ENCODE measurements at regions not wholly inside any gene's neighbourhood (a gene's known extent, or its start where the extent isn't known, plus 50 kb on each side); places are given as distances from the start of the nearest gene placed in this dataset.

DNA sequence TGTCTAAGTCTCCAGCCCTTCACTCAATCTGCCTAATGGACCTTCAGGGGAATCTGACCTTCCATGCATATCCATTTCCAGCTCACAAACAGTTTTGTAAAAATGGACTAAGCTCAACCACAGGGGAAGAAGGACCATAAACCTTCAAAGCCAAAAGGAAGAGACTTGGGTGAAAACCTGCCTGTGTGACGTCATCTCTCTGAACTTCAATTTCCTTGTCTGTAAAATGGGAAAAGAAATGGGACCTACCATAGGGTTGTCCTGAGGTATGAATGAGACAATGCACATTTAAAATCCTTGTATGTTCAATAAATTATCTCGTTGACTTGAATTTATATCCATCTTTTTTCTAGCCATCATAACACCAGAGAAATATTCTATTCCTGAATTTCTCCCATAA is 370.7 kb downstream of the INSC start:
- Histone ChIP-seq H3K4me1 (no peaks in the 10 kb centered on the region), H3K27me3 (no peaks in the 10 kb centered on the region), H3K27ac (no peak overlapping the region), H3K4me3 (no peak overlapping the region), H3K9me3 (no peaks in the 10 kb centered on the region), H3K36me3 (no peaks in the 10 kb centered on the region)
- TF ChIP-seq EP300 (IDR thresholded peaks at IDR 0.05) = no peak
- TF ChIP-seq POLR2AphosphoS5 (IDR thresholded peaks at IDR 0.05) = no peak
- TF ChIP-seq, protein P1, sequence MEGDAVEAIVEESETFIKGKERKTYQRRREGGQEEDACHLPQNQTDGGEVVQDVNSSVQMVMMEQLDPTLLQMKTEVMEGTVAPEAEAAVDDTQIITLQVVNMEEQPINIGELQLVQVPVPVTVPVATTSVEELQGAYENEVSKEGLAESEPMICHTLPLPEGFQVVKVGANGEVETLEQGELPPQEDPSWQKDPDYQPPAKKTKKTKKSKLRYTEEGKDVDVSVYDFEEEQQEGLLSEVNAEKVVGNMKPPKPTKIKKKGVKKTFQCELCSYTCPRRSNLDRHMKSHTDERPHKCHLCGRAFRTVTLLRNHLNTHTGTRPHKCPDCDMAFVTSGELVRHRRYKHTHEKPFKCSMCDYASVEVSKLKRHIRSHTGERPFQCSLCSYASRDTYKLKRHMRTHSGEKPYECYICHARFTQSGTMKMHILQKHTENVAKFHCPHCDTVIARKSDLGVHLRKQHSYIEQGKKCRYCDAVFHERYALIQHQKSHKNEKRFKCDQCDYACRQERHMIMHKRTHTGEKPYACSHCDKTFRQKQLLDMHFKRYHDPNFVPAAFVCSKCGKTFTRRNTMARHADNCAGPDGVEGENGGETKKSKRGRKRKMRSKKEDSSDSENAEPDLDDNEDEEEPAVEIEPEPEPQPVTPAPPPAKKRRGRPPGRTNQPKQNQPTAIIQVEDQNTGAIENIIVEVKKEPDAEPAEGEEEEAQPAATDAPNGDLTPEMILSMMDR (IDR thresholded peaks at IDR 0.05) = no peak
- no peak for TF ChIP-seq POLR2A (IDR thresholded peaks at IDR 0.05)
- ATAC-seq = no peak
- 47 to 88% methylated on average over 2 of the region's 2 CpGs for WGBS, 2 donors (ENCODE audit: low coverage in 1 of 2)

DNA sequence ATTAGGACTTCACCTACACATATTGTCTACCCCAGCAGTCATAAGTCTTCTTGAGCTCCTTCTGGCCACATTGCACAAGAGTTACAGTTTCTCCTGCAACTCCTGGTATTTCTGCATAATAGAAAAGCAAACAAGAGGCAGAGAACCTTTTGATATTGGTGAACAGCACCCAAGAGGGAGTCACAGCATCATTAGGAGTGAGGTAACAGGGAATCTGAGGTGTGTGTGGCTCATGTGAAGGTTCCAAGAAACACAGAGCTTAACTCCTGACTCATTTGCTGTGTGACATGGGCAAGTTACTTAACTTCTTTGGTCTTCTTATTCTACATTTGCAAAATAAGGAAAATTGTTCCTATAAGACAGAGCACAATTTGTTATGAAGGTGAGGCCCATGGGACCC is 374.6 kb downstream of the INSC start:
- TF ChIP-seq POLR2A (IDR thresholded peaks at IDR 0.05) = no peak
- no peak for TF ChIP-seq POLR2AphosphoS5 (IDR thresholded peaks at IDR 0.05)
- TF ChIP-seq, protein P1 (IDR thresholded peaks at IDR 0.05) = no peak
- no peak for TF ChIP-seq EP300 (IDR thresholded peaks at IDR 0.05)
- no peak for ATAC-seq

DNA sequence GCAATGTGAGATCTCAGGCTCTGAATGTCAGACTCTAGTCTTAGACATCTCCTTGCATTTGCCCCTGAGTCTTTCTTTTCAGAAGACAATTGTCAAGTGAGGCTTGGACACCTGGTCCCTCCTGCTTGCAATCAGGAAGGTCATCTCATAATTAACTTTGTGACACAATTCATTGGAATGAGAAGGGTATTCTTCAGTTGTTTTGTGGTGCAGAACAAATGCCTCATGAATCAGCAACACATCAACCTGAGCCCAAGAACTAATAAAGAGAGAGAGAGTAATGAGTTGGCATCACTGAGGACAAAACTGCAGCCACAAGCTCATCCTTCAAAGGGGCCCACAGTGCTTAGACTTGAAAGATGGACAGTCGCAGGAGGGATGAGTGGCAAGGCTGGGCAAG is 375.8 kb downstream of the INSC start:
- no peaks in the 10 kb centered on the region for H3K36me3 ChIP-seq
- H3K9me3 ChIP-seq = no peaks in the 10 kb centered on the region
- no peaks in the 10 kb centered on the region for H3K4me1 ChIP-seq
- no peak for ATAC-seq
- no peak for TF ChIP-seq POLR2AphosphoS5 (IDR thresholded peaks at IDR 0.05)
- TF ChIP-seq, protein P1 (IDR thresholded peaks at IDR 0.05) = no peak
- no peak for TF ChIP-seq POLR2A (IDR thresholded peaks at IDR 0.05)
- TF ChIP-seq EP300 (IDR thresholded peaks at IDR 0.05) = no peak
- no peak overlapping the region for H3K27ac ChIP-seq
- 86% methylated on average over 1 of the region's 1 CpG; no CpG with 5 or more reads in 1 of the 2 donors for WGBS, 2 donors (ENCODE audit: low coverage in 1 of 2)
- no peaks in the 10 kb centered on the region for H3K27me3 ChIP-seq
- H3K4me3 ChIP-seq = no peak overlapping the region

More for the DNA sequence above, 374.6 kb downstream of the INSC start:
- H3K4me3 ChIP-seq = no peak overlapping the region
- H3K27me3 ChIP-seq = no peaks in the 10 kb centered on the region
- H3K36me3 ChIP-seq = no peaks in the 10 kb centered on the region
- H3K4me1 ChIP-seq = no peaks in the 10 kb centered on the region
- H3K27ac ChIP-seq = no peak overlapping the region
- H3K9me3 ChIP-seq = no peaks in the 10 kb centered on the region

DNA sequence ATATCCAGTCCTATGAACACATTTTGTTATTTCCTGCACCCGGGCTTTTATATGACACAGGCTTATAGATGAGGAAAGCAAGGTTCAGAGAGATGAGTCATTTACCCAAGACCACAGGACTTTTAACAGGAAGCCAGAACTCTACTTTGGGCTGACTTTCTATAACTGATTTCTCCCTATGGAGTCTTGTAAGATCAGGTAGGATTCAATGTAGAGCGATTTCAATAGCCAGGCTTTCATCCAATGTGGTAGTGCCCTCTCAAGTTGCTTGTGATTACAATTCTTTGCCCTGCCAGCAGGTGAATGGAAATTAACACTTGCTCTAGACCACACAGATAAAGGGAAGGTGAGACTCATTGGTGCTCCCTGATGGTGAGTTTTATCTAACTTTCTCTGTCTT is 378.3 kb downstream of the INSC start:
- Histone ChIP-seq H3K4me1 (no peaks in the 10 kb centered on the region), H3K36me3 (no peaks in the 10 kb centered on the region), H3K27me3 (no peaks in the 10 kb centered on the region), H3K4me3 (no peak overlapping the region), H3K27ac (no peak overlapping the region), H3K9me3 (no peaks in the 10 kb centered on the region)
- no peak for ATAC-seq
- TF ChIP-seq EP300 (IDR thresholded peaks at IDR 0.05) = no peak
- TF ChIP-seq, protein P1 (IDR thresholded peaks at IDR 0.05) = no peak
- no peak for TF ChIP-seq POLR2AphosphoS5 (IDR thresholded peaks at IDR 0.05)
- no peak for TF ChIP-seq POLR2A (IDR thresholded peaks at IDR 0.05)
- WGBS, 2 donors (ENCODE audit: low coverage in 1 of 2) = 60 to 100% methylated on average over 1 to 2 of the region's 2 CpGs

DNA sequence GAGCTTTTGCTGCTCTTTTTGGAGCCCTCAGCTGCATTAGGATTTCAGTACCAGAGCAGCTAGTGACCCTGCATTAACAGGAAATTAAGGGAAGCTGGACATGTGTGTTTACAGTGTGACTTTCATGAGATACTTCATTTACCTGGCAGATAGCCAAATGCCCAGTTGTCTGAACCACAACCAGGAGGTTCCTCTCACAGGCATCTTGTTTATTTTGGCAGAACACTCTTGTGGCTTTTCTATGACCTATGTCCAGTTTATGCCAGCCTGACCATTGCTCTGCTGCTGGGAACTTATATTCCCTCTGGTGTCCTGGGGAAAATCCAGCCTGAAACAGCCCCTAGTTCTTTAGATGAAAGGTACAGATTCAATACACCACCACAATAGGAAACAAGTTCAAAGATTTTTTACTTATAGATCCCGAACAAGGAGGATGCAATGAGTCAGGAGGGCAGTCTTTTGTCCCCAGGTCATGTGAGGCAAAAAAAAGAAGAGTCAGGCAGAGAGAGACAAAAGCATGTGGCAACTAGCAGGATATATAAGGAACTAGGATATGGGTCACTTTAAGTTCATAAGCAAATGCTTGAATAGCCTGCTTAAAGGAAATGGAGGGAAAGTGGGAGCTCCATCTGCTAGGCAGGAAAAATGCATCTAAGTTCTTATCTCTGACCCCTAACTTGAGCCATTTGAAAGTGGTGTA is 379.3 kb downstream of the INSC start:
- H3K27ac ChIP-seq = no peak overlapping the region
- 50 to 67% methylated on average over 1 of the region's 1 CpG for WGBS, 2 donors (ENCODE audit: low coverage in 1 of 2)
- no peak for ATAC-seq
- no peak overlapping the region for H3K4me3 ChIP-seq
- H3K36me3 ChIP-seq = no peaks in the 10 kb centered on the region
- H3K27me3 ChIP-seq = no peaks in the 10 kb centered on the region
- TF ChIP-seq, protein P1 (IDR thresholded peaks at IDR 0.05) = no peak
- TF ChIP-seq EP300 (IDR thresholded peaks at IDR 0.05) (no peak), POLR2A (IDR thresholded peaks at IDR 0.05) (no peak), POLR2AphosphoS5 (IDR thresholded peaks at IDR 0.05) (no peak)
- H3K4me1 ChIP-seq = no peaks in the 10 kb centered on the region
- no peaks in the 10 kb centered on the region for H3K9me3 ChIP-seq
